ENCODE measurements at regions not wholly inside any gene's neighbourhood (a gene's known extent, or its start where the extent isn't known, plus 50 kb on each side); places are given as distances from the start of the nearest gene placed in this dataset.

DNA sequence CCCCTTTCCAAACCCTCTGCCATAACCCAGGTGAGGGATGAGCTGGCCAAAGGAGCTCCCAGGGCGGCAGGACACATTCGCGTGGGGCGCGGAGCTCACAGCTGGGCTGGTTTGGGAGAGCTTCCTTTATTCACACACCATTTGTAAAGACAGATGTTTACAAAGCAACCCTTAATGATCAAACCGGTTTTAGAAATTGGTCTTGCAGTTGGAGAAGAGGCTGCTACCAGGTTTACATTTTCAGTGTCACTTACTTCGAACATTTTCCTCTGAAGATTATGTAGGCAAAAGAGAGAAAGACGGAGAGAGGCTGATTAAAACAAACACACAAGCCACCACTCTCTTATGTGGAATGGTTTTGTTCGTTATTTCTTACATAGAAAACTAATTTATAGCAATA is 648.7 kb downstream of the IRX1 start:
- H3K9me3 Mint-ChIP-seq (ENCODE audit: insufficient read depth): no peaks in the 10 kb centered on the region
- Histone ChIP-seq H3K27ac (ENCODE audit: low read length in 2 of 2) (no peak overlapping the region), H3K9me3 (ENCODE audit: control extremely low read depth in 1 of 3, control insufficient read depth in 2 of 3, insufficient read depth in 1 of 3, low read length in 2 of 3) (peaks cover 0 to 21% (median 0%) of the 10 kb centered on the region in 3 donors), H4K20me1 (ENCODE audit: control insufficient read depth, insufficient read depth, low read length, poor library complexity, severe bottlenecking) (no peaks in the 10 kb centered on the region), H3K27me3 (replicated peaks in 1 of 4; ENCODE audit: control extremely low read depth in 1 of 4, control insufficient read depth in 3 of 4, insufficient read depth in 4 of 4, low read length in 3 of 4) (no peaks in the 10 kb centered on the region), H2AFZ (ENCODE audit: insufficient read depth, low read depth, low read length, poor library complexity, severe bottlenecking) (no peak overlapping the region), H3K9ac (ENCODE audit: low read length) (no peak overlapping the region), H3K4me1 (ENCODE audit: control insufficient read depth in 2 of 2, insufficient read depth in 2 of 2, low read length in 2 of 2) (no peaks in the 10 kb centered on the region), H3K79me2 (ENCODE audit: control insufficient read depth, insufficient read depth, low read length) (no peaks in the 10 kb centered on the region), H3K4me2 (replicated peaks; ENCODE audit: low read depth, low read length, poor library complexity, severe bottlenecking) (no peak overlapping the region), H3K36me3 (replicated peaks in 1 of 2; ENCODE audit: control extremely low read depth in 1 of 2, control insufficient read depth in 1 of 2, extremely low read depth in 1 of 2, insufficient read depth in 2 of 2, low read length in 1 of 2) (no peaks in the 10 kb centered on the region), H3K4me3 (ENCODE audit: control extremely low read depth in 1 of 5, extremely low read depth in 1 of 5, insufficient read depth in 1 of 5, low read depth in 2 of 5, low read length in 4 of 5) (no peak overlapping the region)
- no peak overlapping the region for H3K4me3 Mint-ChIP-seq
- H3K4me1 Mint-ChIP-seq: no peaks in the 10 kb centered on the region
- H3K27me3 Mint-ChIP-seq: no peaks in the 10 kb centered on the region
- no peak for TF ChIP-seq EZH2 (IDR thresholded peaks at IDR 0.05; ENCODE audit: borderline replicate concordance, insufficient read depth, low read depth, low read length, poor library complexity, severe bottlenecking)
- TF ChIP-seq CTCF (IDR thresholded peaks at IDR 0.05): no peak
- ATAC-seq (ENCODE audit: low read depth) (no peak), DNase-seq (no peak)
- ChIA-PET CTCF (no interaction called here), POLR2A (no interaction called here)
- intact Hi-C loops (cut with micrococcal nuclease): no loop called here
- WGBS (ENCODE audit: insufficient coverage): no CpG with 5 or more reads among the region's 9 CpGs
- H3K27ac Mint-ChIP-seq: no peak overlapping the region

DNA sequence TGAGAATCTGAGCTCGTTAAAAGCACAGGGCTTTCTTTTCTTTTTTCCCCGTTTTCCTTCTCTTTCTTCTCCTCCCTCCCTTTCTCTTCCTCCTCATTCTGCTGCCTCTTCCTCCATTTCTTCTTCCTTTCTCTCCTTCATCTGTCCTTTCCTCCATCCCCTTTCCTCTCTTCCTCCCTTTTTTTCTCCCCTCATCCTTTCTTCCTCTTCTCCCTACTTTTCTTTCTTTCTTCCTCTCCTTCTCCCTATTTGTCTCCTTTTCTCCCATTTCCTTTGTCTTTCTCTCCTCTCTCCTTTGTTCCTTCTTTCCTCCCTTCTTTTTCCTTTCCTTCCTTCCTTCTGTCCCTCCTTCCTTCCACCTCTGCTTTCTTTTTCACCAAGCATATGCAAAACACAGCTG is 649.4 kb downstream of the IRX1 start:
- Histone ChIP-seq H3K27ac (ENCODE audit: low read length in 2 of 2) (no peak overlapping the region), H3K27me3 (replicated peaks in 1 of 4; ENCODE audit: control extremely low read depth in 1 of 4, control insufficient read depth in 3 of 4, insufficient read depth in 4 of 4, low read length in 3 of 4) (no peaks in the 10 kb centered on the region), H3K9ac (ENCODE audit: low read length) (no peak overlapping the region), H3K36me3 (replicated peaks in 1 of 2; ENCODE audit: control extremely low read depth in 1 of 2, control insufficient read depth in 1 of 2, extremely low read depth in 1 of 2, insufficient read depth in 2 of 2, low read length in 1 of 2) (no peaks in the 10 kb centered on the region), H2AFZ (ENCODE audit: insufficient read depth, low read depth, low read length, poor library complexity, severe bottlenecking) (no peak overlapping the region), H4K20me1 (ENCODE audit: control insufficient read depth, insufficient read depth, low read length, poor library complexity, severe bottlenecking) (no peaks in the 10 kb centered on the region), H3K4me3 (ENCODE audit: control extremely low read depth in 1 of 5, extremely low read depth in 1 of 5, insufficient read depth in 1 of 5, low read depth in 2 of 5, low read length in 4 of 5) (no peak overlapping the region), H3K79me2 (ENCODE audit: control insufficient read depth, insufficient read depth, low read length) (no peaks in the 10 kb centered on the region), H3K9me3 (ENCODE audit: control extremely low read depth in 1 of 3, control insufficient read depth in 2 of 3, insufficient read depth in 1 of 3, low read length in 2 of 3) (peaks cover 0 to 19% (median 0%) of the 10 kb centered on the region in 3 donors), H3K4me2 (replicated peaks; ENCODE audit: low read depth, low read length, poor library complexity, severe bottlenecking) (no peak overlapping the region), H3K4me1 (ENCODE audit: control insufficient read depth in 2 of 2, insufficient read depth in 2 of 2, low read length in 2 of 2) (no peaks in the 10 kb centered on the region)
- H3K27me3 Mint-ChIP-seq: no peaks in the 10 kb centered on the region
- H3K9me3 Mint-ChIP-seq (ENCODE audit: insufficient read depth): no peaks in the 10 kb centered on the region
- no peak overlapping the region for H3K4me3 Mint-ChIP-seq
- no peaks in the 10 kb centered on the region for H3K4me1 Mint-ChIP-seq
- TF ChIP-seq EZH2 (IDR thresholded peaks at IDR 0.05; ENCODE audit: borderline replicate concordance, insufficient read depth, low read depth, low read length, poor library complexity, severe bottlenecking) (no peak), CTCF (IDR thresholded peaks at IDR 0.05) (peak; percentile 13)
- no peak for ATAC-seq (ENCODE audit: low read depth)
- WGBS (ENCODE audit: insufficient coverage): 78% methylated on average over 1 of the region's 2 CpGs
- intact Hi-C loops (cut with micrococcal nuclease): no loop called here
- DNase-seq: no peak
- CTCF ChIA-PET: no interaction called here
- POLR2A ChIA-PET: no interaction called here
- no peak overlapping the region for H3K27ac Mint-ChIP-seq
